GM21367 (cell line): ENCODE measurements at regions not wholly inside any gene's neighbourhood (a gene's known extent, or its start where the extent isn't known, plus 50 kb on each side); places are given as distances from the start of the nearest gene placed in this dataset.

Source experiments
- ATAC-seq: cut with Tn5 transposase; IDR thresholded peaks from one replicate; pipeline ENCODE4 v1.9.1; 2021; ENCODE audit not compliant: unreplicated experiment

- no peak for ATAC-seq
Measured at GRCh38 chr2:237264480-237265219, 149.3 kb downstream of the COL6A3 start.

DNA sequence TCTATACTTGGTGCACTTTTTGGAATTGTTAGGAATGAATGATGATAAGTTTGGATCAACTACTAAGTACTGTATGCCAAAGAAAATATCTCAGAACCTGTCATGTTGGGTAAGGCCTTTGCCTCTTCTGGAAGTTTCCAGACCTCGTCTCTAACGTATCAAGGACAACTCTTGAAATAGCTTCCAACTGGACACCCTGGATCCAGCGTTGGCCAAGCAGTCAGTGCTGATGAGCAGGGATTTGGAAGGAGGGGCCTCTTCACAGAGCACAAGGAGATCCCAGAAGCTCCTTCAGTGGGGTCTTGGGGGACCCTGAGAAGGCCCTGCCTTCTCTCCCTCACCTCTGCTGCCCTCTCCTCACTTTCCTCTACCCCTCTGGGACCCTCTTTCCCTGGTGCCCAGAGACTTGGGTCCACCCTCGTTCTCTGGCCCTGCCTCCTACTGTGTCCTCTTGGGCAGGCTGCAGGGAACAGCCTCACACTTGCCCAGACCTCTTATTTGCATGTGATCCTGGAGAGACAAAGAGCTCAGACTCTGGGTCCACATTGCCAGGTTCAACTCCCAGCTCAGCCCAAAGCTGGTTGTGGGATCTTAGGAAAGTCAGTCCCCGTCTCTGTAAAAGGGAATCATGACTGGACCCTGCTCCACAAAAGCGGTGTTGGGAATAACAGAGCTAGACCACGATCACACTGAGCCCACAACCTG lies 145.8 kb downstream of the COL6A3 start:
- no peak for ATAC-seq

DNA sequence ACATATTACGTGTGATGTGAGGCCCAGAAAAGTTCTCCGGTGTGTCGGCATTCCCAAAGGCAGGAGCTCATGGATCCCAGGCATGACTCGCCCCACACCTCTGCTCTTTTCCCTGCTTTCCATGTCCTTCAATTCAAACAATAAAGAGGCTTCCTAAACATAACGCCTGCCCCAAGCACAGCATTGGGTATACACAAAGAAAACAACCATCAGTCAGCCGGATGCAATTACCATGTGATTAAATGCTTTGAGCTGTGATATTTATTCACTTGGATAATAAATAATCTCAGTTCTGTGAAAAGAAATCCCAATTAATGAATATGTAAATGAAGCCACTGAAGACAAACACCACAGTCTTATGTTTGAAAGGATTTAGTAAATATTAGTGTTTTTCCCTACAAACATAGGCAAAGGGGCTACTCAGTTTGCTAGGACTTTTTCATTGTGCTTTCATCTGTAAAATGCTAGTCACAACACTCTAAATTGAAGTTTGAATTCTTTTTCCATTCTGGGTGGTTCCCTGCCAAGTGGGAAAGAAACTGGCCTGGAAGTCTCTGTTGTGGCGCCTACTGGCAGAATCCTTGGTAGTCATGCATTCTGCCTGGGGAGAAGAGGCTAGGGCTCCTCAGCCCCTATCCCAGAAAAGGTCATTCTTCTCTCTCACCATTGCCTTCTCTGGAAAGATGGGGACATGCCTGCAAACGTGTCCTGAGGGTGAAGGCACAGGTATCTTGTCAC lies 144.7 kb downstream of the COL6A3 start:
- no peak for ATAC-seq

- ATAC-seq, result no peak
Measured at GRCh38 chr2:237270520-237270919, 143.4 kb downstream of the COL6A3 start.

DNA sequence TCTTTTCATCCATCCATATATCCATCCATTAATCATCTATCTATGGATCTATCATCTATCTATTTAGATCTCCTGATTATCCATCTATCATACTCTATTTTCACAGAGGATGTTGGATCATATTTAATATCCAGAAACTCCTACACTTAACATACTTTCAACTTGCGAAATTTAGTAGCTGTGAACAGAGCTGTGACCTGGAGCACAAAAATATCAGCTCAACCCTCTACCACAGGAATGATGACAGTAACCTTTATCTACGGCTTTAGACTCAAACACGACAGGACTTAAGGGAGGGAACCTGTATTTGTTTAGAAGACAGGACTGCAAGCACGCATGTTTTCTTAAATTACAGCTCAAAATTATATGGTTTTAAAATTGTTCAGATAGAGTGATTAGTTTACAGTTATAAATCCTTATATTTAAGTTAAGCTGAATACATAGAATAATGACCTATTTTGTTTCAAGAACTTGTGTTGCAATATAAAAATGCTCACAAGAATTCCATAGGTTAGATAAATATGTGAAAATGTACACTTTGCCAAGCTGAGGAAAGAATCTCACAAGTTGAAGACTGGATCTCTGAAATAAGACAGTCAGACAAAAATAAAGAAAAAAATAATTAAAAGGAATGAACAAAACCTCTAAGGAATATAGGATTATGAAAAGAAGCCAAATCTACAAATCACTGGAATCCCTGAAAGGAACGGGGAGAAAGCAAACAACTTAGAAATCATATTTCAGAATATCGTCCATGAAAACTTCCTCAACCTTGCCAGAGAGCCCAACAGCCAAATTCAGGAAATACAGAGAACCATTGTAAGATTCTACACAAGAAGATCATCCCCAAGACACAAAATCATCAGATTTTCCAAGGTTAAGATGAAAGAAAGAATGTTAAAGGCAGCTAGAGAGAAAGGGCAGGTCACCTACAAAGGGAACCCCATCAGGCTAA lies 142.0 kb downstream of the COL6A3 start:
- ATAC-seq, result no peak
